ENCODE measurements at regions not wholly inside any gene's neighbourhood (a gene's known extent, or its start where the extent isn't known, plus 50 kb on each side); places are given as distances from the start of the nearest gene placed in this dataset.
"Not testable (repeated sequence)": the region's sequence is repeated elsewhere in the genome, so short reads cannot be mapped to it uniquely, and the experiment has no call there.

DNA sequence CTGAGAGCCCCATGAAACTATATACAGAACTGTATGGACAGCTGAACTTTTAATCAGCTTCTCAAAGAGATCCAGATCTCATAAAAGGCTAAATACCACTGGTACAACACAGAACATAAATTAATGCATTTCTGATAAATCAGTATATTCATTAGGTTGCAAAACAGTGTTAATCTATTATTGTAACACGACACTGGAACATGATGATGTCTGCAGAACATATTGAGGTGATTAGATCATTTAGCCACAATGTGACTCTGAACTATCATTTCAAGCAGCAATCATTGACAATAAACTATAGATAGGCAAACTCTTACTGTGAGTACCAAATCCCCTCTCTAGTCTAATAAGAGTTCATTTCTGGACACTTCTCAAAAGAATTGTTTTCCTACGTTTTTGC is 50.3 kb downstream of the GASK1B start:
- H3K36me3 Mint-ChIP-seq (ENCODE audit: low read depth), result no peaks in the 10 kb centered on the region
- no peak overlapping the region for H3K4me3 Mint-ChIP-seq
- intact Hi-C loops (cut with micrococcal nuclease), result no loop called here
- DNase-seq, result no peak
- H3K9me3 Mint-ChIP-seq, result no peaks in the 10 kb centered on the region
- no peaks in the 10 kb centered on the region for H3K27me3 Mint-ChIP-seq (ENCODE audit: low read depth)
- CTCF ChIA-PET, result no interaction called here
- no peak overlapping the region for H3K27ac Mint-ChIP-seq
- no peaks in the 10 kb centered on the region for H3K4me1 Mint-ChIP-seq (ENCODE audit: low read depth)

DNA sequence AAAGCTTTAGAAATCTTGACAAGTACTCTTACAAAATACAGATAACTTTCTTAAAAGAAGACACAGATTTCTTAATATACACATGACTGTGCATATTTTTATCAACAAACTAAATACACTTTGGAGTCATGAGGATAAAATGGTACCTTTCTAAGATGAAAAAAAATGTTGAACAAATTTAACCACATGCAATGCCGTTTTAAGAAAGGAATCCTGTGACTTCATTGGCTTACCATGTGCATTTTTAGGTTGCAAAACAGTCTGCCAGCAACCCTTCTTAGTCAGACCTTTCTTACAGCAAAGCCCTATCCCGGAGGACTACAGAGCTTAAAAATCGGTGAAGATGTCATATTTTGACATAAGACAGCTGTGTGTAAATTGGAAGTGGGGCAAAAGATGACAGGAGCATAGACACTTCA is 51.7 kb downstream of the GASK1B start:
- no peaks in the 10 kb centered on the region for H3K36me3 Mint-ChIP-seq (ENCODE audit: low read depth)
- intact Hi-C loops (cut with micrococcal nuclease), result no loop called here
- no peaks in the 10 kb centered on the region for H3K4me1 Mint-ChIP-seq (ENCODE audit: low read depth)
- H3K27me3 Mint-ChIP-seq (ENCODE audit: low read depth), result no peaks in the 10 kb centered on the region
- H3K4me3 Mint-ChIP-seq, result no peak overlapping the region
- H3K9me3 Mint-ChIP-seq, result no peaks in the 10 kb centered on the region
- no peak for DNase-seq
- CTCF ChIA-PET, result interaction anchor here (0.5 kb wide), 1 partner anchor 127 kb away, joined by 3 read pairs; no protein-coding TSS in a partner anchor
- no peak overlapping the region for H3K27ac Mint-ChIP-seq

DNA sequence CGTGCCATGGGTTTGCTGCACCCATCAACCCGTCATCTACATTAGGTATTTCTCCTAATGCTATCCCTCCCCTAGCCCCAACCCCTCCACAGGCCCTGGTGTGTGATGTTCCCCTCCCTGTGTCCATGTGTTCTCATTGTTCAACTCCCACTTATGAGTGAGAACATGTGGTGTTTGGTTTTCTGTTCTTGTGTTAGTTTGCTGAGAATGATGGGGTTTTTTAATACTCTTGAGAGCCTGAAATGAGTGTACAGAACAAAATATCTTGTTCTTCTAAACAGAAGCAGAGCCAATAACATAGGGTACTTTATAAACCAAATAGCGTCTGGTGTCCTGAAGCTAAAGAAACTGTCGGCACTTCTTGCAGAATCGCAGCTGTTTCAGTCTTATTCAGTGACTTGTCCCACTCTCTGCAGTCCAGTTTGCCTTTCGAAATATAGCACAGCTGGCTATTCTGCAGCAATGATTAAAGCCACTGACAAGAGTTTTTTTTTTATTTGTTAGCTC is 52.1 kb downstream of the GASK1B start:
- H3K4me1 Mint-ChIP-seq (ENCODE audit: low read depth); DNase-seq; H3K4me3 Mint-ChIP-seq; H3K36me3 Mint-ChIP-seq (ENCODE audit: low read depth); intact Hi-C loops (cut with micrococcal nuclease); H3K27me3 Mint-ChIP-seq (ENCODE audit: low read depth); H3K9me3 Mint-ChIP-seq; H3K27ac Mint-ChIP-seq: not testable (repeated sequence)
- CTCF ChIA-PET, result interaction anchor here (0.5 kb wide), 1 partner anchor 127 kb away, joined by 3 read pairs; no protein-coding TSS in a partner anchor

DNA sequence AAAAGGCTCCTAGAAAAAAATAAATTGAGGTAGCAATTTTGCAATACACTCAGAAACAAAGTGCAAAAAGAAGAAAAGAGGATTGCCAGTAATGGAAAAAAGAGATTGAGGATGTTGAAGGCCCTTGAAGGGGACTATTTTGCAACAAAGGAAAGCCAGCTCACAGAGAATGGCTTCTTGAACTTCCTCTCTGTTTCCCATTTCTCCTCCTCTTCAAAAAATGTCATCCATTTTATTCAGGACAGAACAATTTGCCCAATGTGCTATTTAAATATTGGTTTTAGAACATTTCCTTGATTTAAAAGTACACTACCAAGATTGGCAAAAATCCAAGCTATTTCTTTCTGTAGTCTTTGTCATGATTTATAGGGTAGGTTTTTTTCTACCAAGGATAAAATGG is 60.2 kb downstream of the GASK1B start:
- intact Hi-C loops (cut with micrococcal nuclease), result no loop called here
- Mint-ChIP-seq H3K4me3 (no peak overlapping the region), H3K9me3 (no peaks in the 10 kb centered on the region), H3K4me1 (ENCODE audit: low read depth) (no peaks in the 10 kb centered on the region), H3K36me3 (ENCODE audit: low read depth) (no peaks in the 10 kb centered on the region), H3K27me3 (ENCODE audit: low read depth) (peaks cover 2% of the 10 kb centered on the region), H3K27ac (no peak overlapping the region)
- no peak for DNase-seq
- CTCF ChIA-PET, result no interaction called here

DNA sequence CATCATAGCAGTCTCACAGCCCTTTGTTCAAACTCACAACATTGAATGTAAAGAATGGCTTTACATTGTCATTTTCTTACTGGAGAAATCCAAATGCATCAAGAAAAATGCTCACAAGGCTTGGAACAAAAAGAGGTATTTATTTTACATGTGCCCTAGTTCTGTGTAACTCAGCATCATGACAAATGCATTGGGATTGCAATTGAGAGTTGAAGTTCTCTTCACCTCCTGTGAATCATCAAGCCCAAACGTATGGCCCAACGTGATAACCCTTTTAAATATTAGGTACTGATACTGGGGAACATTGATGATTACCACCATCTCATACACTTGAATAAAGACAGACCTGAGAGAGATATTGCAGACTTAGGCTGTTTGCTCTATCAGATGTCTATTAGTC is 61.6 kb downstream of the GASK1B start:
- no peak for DNase-seq
- CTCF ChIA-PET, result no interaction called here
- H3K9me3 Mint-ChIP-seq, result no peaks in the 10 kb centered on the region
- H3K27ac Mint-ChIP-seq, result no peak overlapping the region
- H3K4me3 Mint-ChIP-seq, result no peak overlapping the region
- peaks cover 2% of the 10 kb centered on the region for H3K27me3 Mint-ChIP-seq (ENCODE audit: low read depth)
- intact Hi-C loops (cut with micrococcal nuclease), result no loop called here
- H3K4me1 Mint-ChIP-seq (ENCODE audit: low read depth), result no peaks in the 10 kb centered on the region
- no peaks in the 10 kb centered on the region for H3K36me3 Mint-ChIP-seq (ENCODE audit: low read depth)

DNA sequence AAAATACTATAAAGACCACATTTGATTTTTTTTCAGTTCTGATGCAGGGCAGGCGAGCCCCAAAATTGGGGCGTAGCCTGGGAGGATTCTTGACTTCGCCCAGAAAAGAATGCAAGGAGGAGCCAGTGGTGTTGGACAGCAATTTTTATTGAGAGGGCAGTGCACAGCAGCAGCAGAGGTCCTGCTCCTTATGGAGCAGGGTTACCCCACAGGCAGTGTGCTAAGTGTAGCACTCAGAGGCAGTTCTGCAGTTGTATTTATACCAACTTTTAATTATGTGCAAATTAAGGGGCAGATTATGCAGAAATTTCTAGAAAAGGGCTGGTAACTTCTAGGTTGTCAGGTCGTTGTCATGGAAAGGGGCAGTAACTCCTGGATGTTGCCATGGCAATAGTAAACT is 69.9 kb downstream of the GASK1B start:
- no peaks in the 10 kb centered on the region for H3K9me3 Mint-ChIP-seq
- H3K4me3 Mint-ChIP-seq, result no peak overlapping the region
- CTCF ChIA-PET, result no interaction called here
- H3K27me3 Mint-ChIP-seq (ENCODE audit: low read depth), result no peaks in the 10 kb centered on the region
- H3K4me1 Mint-ChIP-seq (ENCODE audit: low read depth), result no peaks in the 10 kb centered on the region
- intact Hi-C loops (cut with micrococcal nuclease), result no loop called here
- DNase-seq, result no peak
- no peaks in the 10 kb centered on the region for H3K36me3 Mint-ChIP-seq (ENCODE audit: low read depth)
- H3K27ac Mint-ChIP-seq, result no peak overlapping the region

DNA sequence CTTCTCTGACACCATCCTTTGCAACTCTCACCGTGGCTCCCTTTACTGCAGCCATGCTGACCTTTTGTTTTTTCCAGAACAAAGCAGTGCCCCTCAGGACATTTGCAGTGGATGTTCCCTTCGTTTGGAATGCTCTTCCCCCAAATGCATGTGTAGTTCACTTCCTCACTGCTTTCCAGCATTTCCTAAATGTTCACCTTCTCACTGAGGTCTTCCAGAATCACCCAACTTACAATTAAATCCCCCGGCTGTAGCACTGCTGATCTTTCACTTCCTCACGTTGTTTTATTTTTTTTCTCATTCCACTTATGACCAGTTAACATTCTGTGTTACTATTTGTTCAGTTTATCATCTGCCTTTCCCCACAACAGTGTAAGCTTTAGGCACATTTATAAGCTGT is 73.1 kb downstream of the GASK1B start:
- CTCF ChIA-PET, result no interaction called here
- Mint-ChIP-seq H3K27ac (no peak overlapping the region), H3K4me3 (no peak overlapping the region), H3K36me3 (ENCODE audit: low read depth) (no peaks in the 10 kb centered on the region), H3K4me1 (ENCODE audit: low read depth) (no peaks in the 10 kb centered on the region), H3K27me3 (ENCODE audit: low read depth) (no peaks in the 10 kb centered on the region), H3K9me3 (no peaks in the 10 kb centered on the region)
- intact Hi-C loops (cut with micrococcal nuclease), result no loop called here
- DNase-seq, result no peak

DNA sequence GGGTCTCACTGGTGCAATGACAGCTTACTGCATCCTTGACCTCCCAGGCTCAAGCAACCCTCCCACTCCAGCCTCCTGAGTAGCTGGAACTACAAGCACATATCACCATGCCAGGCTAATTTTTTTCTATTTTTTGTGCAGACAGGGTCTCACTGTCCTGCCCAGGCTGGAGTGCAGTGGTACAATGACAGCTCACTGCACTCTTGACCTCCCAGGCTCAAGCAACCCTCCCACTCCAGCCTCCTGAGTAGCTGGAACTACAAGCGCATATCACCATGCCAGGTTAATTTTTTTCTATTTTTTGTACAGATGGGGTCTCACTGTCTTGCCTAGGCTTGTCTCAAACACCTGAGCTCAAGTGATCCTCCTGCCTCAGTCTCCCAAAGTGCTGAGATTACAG is 74.0 kb downstream of the GASK1B start:
- no peaks in the 10 kb centered on the region for H3K27me3 Mint-ChIP-seq (ENCODE audit: low read depth)
- H3K4me3 Mint-ChIP-seq, result no peak overlapping the region
- H3K9me3 Mint-ChIP-seq, result no peaks in the 10 kb centered on the region
- intact Hi-C loops (cut with micrococcal nuclease), result no loop called here
- H3K27ac Mint-ChIP-seq, result no peak overlapping the region
- no peaks in the 10 kb centered on the region for H3K36me3 Mint-ChIP-seq (ENCODE audit: low read depth)
- no peaks in the 10 kb centered on the region for H3K4me1 Mint-ChIP-seq (ENCODE audit: low read depth)
- CTCF ChIA-PET, result interaction anchor here (0.7 kb wide), 1 partner anchor 110 kb away, joined by 4 read pairs; no protein-coding TSS in a partner anchor
- DNase-seq, result no peak

DNA sequence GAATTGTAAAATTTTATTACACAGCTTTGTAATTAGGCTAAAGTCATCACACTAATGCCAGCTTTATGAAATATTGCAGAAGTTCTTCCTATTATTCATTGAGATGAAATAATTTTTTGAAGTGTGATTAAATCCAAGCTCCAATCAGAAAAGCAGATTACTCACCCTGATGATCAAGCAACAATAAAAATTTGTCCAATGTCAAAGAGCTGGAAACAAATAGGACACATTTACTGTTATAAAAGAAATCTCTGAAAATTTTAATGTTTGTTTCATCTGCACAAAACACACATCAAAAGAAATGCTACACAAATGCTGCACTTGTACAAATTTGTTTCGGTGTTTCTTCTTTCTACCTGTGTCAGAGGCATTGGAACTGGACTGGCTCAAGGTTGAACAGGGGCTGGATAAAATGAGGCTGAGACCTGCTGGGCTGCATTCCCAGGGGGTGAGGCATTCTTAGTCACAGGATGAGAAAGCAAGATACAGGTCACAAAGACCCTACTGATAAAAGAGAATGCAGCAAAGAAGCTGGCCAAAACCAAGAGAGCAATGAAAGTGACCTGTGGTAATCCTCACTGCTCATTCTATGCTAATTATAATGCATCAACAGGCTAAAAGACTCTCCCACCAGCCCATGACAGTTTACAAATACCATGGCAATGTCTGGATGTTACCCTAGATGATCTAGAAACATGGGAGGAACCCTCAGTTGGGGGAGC is 78.3 kb downstream of the GASK1B start:
- H3K9me3 Mint-ChIP-seq, result no peaks in the 10 kb centered on the region
- DNase-seq, result no peak
- H3K4me3 Mint-ChIP-seq, result no peak overlapping the region
- no peak overlapping the region for H3K27ac Mint-ChIP-seq
- CTCF ChIA-PET, result no interaction called here
- H3K27me3 Mint-ChIP-seq (ENCODE audit: low read depth), result no peaks in the 10 kb centered on the region
- intact Hi-C loops (cut with micrococcal nuclease), result no loop called here
- H3K36me3 Mint-ChIP-seq (ENCODE audit: low read depth), result no peaks in the 10 kb centered on the region
- no peaks in the 10 kb centered on the region for H3K4me1 Mint-ChIP-seq (ENCODE audit: low read depth)

DNA sequence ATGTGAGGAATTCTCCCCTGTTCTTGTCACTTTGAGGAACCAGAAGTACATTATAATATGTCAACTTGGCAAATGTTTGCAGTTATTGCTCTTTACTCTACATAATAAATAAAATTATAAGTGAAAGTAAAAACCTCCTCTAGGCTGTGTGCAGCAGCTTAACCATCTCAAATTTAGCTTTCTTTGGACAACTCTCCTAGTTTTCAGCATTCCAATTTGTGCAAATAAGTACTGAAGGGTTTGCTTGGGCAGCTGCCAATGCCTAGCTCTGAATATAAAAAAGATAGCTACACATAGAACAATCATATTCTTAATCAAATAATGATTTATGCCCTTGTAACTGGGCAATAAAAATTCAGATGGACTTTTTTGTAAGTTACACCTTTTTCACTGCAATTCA is 82.5 kb downstream of the GASK1B start:
- no peaks in the 10 kb centered on the region for H3K36me3 Mint-ChIP-seq (ENCODE audit: low read depth)
- intact Hi-C loops (cut with micrococcal nuclease), result no loop called here
- DNase-seq, result no peak
- no peaks in the 10 kb centered on the region for H3K27me3 Mint-ChIP-seq (ENCODE audit: low read depth)
- no peaks in the 10 kb centered on the region for H3K4me1 Mint-ChIP-seq (ENCODE audit: low read depth)
- no peak overlapping the region for H3K27ac Mint-ChIP-seq
- no peak overlapping the region for H3K4me3 Mint-ChIP-seq
- no peaks in the 10 kb centered on the region for H3K9me3 Mint-ChIP-seq
- CTCF ChIA-PET, result no interaction called here

DNA sequence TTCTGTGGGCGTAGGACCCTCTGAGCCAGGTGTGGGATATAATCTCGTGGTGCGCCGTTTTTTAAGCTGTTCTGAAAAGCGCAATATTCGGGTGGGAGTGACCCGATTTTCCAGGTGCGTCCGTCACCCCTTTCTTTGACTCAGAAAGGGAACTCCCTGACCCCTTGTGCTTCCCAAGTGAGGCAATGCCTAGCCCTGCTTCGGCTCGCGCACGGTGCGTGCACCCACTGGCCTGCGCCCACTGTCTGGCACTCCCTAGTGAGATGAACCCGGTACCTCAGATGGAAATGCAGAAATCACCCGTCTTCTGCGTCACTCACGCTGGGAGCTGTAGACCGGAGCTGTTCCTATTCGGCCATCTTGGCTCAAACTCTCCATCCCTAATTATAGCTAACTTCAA is 82.9 kb downstream of the GASK1B start:
- H3K9me3 Mint-ChIP-seq; H3K27ac Mint-ChIP-seq; intact Hi-C loops (cut with micrococcal nuclease); DNase-seq; CTCF ChIA-PET; H3K4me3 Mint-ChIP-seq; H3K27me3 Mint-ChIP-seq (ENCODE audit: low read depth); H3K4me1 Mint-ChIP-seq (ENCODE audit: low read depth); H3K36me3 Mint-ChIP-seq (ENCODE audit: low read depth): not testable (repeated sequence)

DNA sequence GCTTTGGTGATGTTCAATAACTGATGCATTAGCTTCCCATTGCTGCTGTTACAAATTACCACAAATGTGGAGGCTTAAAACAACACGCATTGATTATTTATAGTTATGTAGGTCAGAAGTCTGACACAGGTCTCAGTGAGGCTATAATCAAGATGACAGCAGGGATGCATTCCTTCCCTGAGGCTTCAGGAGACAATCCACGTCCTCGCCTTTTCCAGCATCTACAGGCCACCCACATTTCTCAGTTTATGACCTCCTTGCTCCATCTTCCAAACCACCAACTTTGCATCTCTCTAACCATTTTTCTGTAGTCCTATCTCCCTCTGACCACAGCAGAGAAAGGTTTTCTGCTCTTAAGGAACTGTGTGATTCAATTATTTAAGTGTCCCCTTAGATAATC is 92.5 kb downstream of the GASK1B start:
- Mint-ChIP-seq H3K4me1 (ENCODE audit: low read depth) (no peaks in the 10 kb centered on the region), H3K27ac (no peak overlapping the region), H3K36me3 (ENCODE audit: low read depth) (no peaks in the 10 kb centered on the region), H3K9me3 (no peaks in the 10 kb centered on the region), H3K27me3 (ENCODE audit: low read depth) (no peaks in the 10 kb centered on the region), H3K4me3 (no peak overlapping the region)
- DNase-seq, result no peak
- CTCF ChIA-PET, result no interaction called here
- intact Hi-C loops (cut with micrococcal nuclease), result no loop called here

DNA sequence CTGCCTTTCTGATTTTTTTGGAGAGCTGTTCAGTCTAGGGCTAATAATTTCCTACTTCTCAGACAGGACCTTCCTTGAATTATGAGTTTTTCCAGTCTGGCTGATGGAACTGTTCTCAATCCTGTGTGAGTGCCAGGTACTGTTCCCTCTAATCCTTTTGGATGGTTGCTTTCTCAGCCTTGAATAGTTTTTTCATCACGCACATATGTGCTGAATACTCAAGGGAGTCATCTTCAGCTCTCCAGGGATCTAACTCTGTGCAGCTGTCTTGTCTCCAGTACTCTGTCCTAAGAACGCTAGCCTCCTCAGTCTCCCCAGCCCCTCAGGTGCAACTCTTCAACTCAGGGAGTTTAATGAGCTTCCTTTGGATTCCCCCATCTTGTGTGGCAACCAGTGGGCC is 93.2 kb downstream of the GASK1B start:
- CTCF ChIA-PET, result no interaction called here
- H3K9me3 Mint-ChIP-seq, result no peaks in the 10 kb centered on the region
- H3K27me3 Mint-ChIP-seq (ENCODE audit: low read depth), result no peaks in the 10 kb centered on the region
- intact Hi-C loops (cut with micrococcal nuclease), result no loop called here
- H3K27ac Mint-ChIP-seq, result no peak overlapping the region
- no peak overlapping the region for H3K4me3 Mint-ChIP-seq
- H3K36me3 Mint-ChIP-seq (ENCODE audit: low read depth), result no peaks in the 10 kb centered on the region
- no peaks in the 10 kb centered on the region for H3K4me1 Mint-ChIP-seq (ENCODE audit: low read depth)
- no peak for DNase-seq

Measured in activated naive CD4-positive, alpha-beta T cell treated with anti-CD3 and anti-CD28 coated beads for 36 hours (primary cell).